H9 (cell line): ENCODE measurements at regions not wholly inside any gene's neighbourhood (a gene's known extent, or its start where the extent isn't known, plus 50 kb on each side); places are given as distances from the start of the nearest gene placed in this dataset.

Source experiments
- DNase-seq: peaks from one replicate; pipeline ENCODE4 v3.0.0-alpha.2; 2017
- H2AFZ ChIP-seq: one replicate; pipeline ENCODE4 v1.6.1; 2013; ENCODE audit warnings: mild to moderate bottlenecking, low read length, control low read depth, moderate library complexity
- H2AK5ac ChIP-seq: 2 replicates; pipeline ENCODE4 v1.6.1; 2013; ENCODE audit warnings: low read length, control low read depth, mixed read lengths; ENCODE audit not compliant: insufficient read length
- H2BK120ac ChIP-seq: one replicate; pipeline ENCODE4 v1.6.1; 2013; ENCODE audit warnings: low read depth, mild to moderate bottlenecking, low read length, control low read depth, inconsistent platforms; ENCODE audit not compliant: poor library complexity, severe bottlenecking
- H2BK12ac ChIP-seq: 2 replicates; pipeline ENCODE4 v1.6.1; 2013; ENCODE audit warnings: low read length, control low read depth, mixed read lengths, low read depth; ENCODE audit not compliant: insufficient read length
- H2BK15ac ChIP-seq: 2 replicates; pipeline ENCODE4 v1.6.1; 2013; ENCODE audit warnings: low read depth, low read length, control low read depth
- H2BK20ac ChIP-seq: one replicate; pipeline ENCODE4 v1.6.1; 2013; ENCODE audit warnings: low read depth, mild to moderate bottlenecking, low read length, control low read depth, inconsistent platforms; ENCODE audit not compliant: poor library complexity, severe bottlenecking
- H2BK5ac ChIP-seq: 2 replicates; pipeline ENCODE4 v1.6.1; 2013; ENCODE audit warnings: low read length, control low read depth, mixed read lengths; ENCODE audit not compliant: insufficient read length
- H3K14ac ChIP-seq: 2 replicates; pipeline ENCODE4 v1.6.1; 2013; ENCODE audit warnings: low read length, control low read depth; ENCODE audit not compliant: insufficient read depth
- H3K18ac ChIP-seq: 2 replicates; pipeline ENCODE4 v1.6.1; 2013; ENCODE audit warnings: low read depth, mild to moderate bottlenecking, mixed read lengths, low read length, control low read depth; ENCODE audit not compliant: insufficient read length
- H3K23ac ChIP-seq: 2 replicates; pipeline ENCODE4 v1.6.1; 2013; ENCODE audit warnings: low read length, control low read depth, mixed read lengths, low read depth; ENCODE audit not compliant: insufficient read length
- H3K23me2 ChIP-seq: 2 replicates; pipeline ENCODE4 v1.6.1; 2013; ENCODE audit warnings: low read depth, mild to moderate bottlenecking, mixed read lengths, low read length, control low read depth; ENCODE audit not compliant: insufficient read length, poor library complexity, severe bottlenecking
- H3K27ac ChIP-seq: 2 replicates; pipeline ENCODE4 v1.5.1; 2013; ENCODE audit warnings: low read length, control low read depth, mixed read lengths, low read depth; ENCODE audit not compliant: insufficient read length
- H3K27me3 ChIP-seq: 2 replicates; pipeline ENCODE4 v1.6.1; 2013; ENCODE audit warnings: low read length, control low read depth, inconsistent platforms; ENCODE audit not compliant: insufficient read depth
- H3K4ac ChIP-seq: 2 replicates; pipeline ENCODE4 v1.6.1; 2013; ENCODE audit warnings: low read depth, mild to moderate bottlenecking, control low read depth, inconsistent platforms, low read length, moderate library complexity
- H3K4me1 ChIP-seq: 2 replicates; pipeline ENCODE4 v1.6.1; 2013; ENCODE audit warnings: low read length, control low read depth, inconsistent platforms; ENCODE audit not compliant: insufficient read depth
- H3K4me2 ChIP-seq: 2 replicates; pipeline ENCODE4 v1.6.1; 2013; ENCODE audit warnings: low read length, control low read depth, mixed read lengths; ENCODE audit not compliant: insufficient read length, insufficient read depth
- H3K56ac ChIP-seq: 2 replicates; pipeline ENCODE4 v1.6.1; 2013; ENCODE audit warnings: low read depth, mild to moderate bottlenecking, mixed read lengths, low read length, control low read depth; ENCODE audit not compliant: insufficient read length
- H3K79me1 ChIP-seq: 2 replicates; pipeline ENCODE4 v1.6.1; 2013; ENCODE audit warnings: low read depth, mild to moderate bottlenecking, moderate library complexity, low read length, control low read depth, inconsistent platforms; ENCODE audit not compliant: insufficient read depth, poor library complexity, severe bottlenecking
- H3K79me2 ChIP-seq: 2 replicates; pipeline ENCODE4 v1.6.1; 2013; ENCODE audit warnings: low read length, control low read depth, inconsistent platforms; ENCODE audit not compliant: insufficient read depth
- H3K9ac ChIP-seq: 2 replicates; pipeline ENCODE4 v1.6.1; 2013; ENCODE audit warnings: low read length, control low read depth, mixed read lengths; ENCODE audit not compliant: insufficient read length; ENCODE audit errors: extremely low read depth
- H3K9me3 ChIP-seq: one replicate; pipeline ENCODE4 v1.6.1; 2013; ENCODE audit warnings: low read depth, low read length, inconsistent platforms; ENCODE audit not compliant: control insufficient read depth
- H3T11ph ChIP-seq: one replicate; pipeline ENCODE4 v1.6.1; 2013; ENCODE audit warnings: mild to moderate bottlenecking, low read length, control low read depth, inconsistent platforms
- H4K20me1 ChIP-seq: one replicate; pipeline ENCODE4 v1.6.1; 2013; ENCODE audit not compliant: control insufficient read depth, insufficient read length, insufficient read depth
- H4K5ac ChIP-seq: 2 replicates; pipeline ENCODE4 v1.6.1; 2013; ENCODE audit warnings: low read depth, mild to moderate bottlenecking, mixed read lengths, low read length, control low read depth; ENCODE audit not compliant: insufficient read length
- H4K8ac ChIP-seq: replicated peaks from 2 replicates; pipeline ENCODE4 v1.6.1; 2013; ENCODE audit warnings: low read length, control low read depth, mixed read lengths, low read depth; ENCODE audit not compliant: insufficient read length
- H4K91ac ChIP-seq: 2 replicates; pipeline ENCODE4 v1.6.1; 2013; ENCODE audit warnings: low read depth, mild to moderate bottlenecking, moderate library complexity, mixed read lengths, low read length, control low read depth; ENCODE audit not compliant: insufficient read length
- H3K27ac Mint-ChIP-seq, 3 experiments: 2 replicates in 2 of 3; 3 replicates in 1 of 3; pipeline ENCODE4 v1.8.0; 2020 to 2021; ENCODE audit warnings: mixed read lengths in 3 of 3, mild to moderate bottlenecking in 1 of 3, moderate library complexity in 1 of 3
- H3K27me3 Mint-ChIP-seq: 2 replicates; pipeline ENCODE4 v1.8.0; 2021; ENCODE audit warnings: low read depth, mild to moderate bottlenecking, moderate library complexity, mixed read lengths
- H3K36me3 Mint-ChIP-seq, 3 experiments: 2 replicates in 2 of 3; 3 replicates in 1 of 3; pipeline ENCODE4 v1.8.0; 2020 to 2021; ENCODE audit warnings: low read depth in 3 of 3, mixed read lengths in 3 of 3; ENCODE audit not compliant: insufficient read depth in 1 of 3
- H3K4me1 Mint-ChIP-seq, 2 experiments: 2 replicates each; pipeline ENCODE4 v1.8.0; 2020; ENCODE audit warnings: mixed read lengths in 2 of 2
- H3K4me3 Mint-ChIP-seq, 2 experiments: 2 replicates in 1 of 2; 3 replicates in 1 of 2; pipeline ENCODE4 v1.8.0; 2020 to 2021; ENCODE audit warnings: mild to moderate bottlenecking in 2 of 2, mixed read lengths in 2 of 2, moderate library complexity in 1 of 2
- H3K9me3 Mint-ChIP-seq, 2 experiments: 2 replicates in 1 of 2; 3 replicates in 1 of 2; pipeline ENCODE4 v1.8.0; 2020; ENCODE audit warnings: mild to moderate bottlenecking in 2 of 2, mixed read lengths in 2 of 2, moderate library complexity in 1 of 2
- WGBS: extraction: QIAGEN DNeasy Blood & Tissue Kit; methylation state at CpG from one replicate; pipeline ENCODE4 v1.1.7; 2013; ENCODE audit warnings: missing lambda C conversion rate, low lambda C conversion rate, mixed read lengths; ENCODE audit not compliant: insufficient read length; ENCODE audit errors: extremely low coverage; 5-methylcytosine and 5-hydroxymethylcytosine counted together
- TF ChIP-seq, protein P1 (sequence below): fragments of 200-600 bp; sonication (generic); conservative IDR thresholded peaks from 3 replicates; pipeline ENCODE4 v1.8.0; 2021; ENCODE audit warnings: antibody characterized with exemption, mild to moderate bottlenecking

DNA sequence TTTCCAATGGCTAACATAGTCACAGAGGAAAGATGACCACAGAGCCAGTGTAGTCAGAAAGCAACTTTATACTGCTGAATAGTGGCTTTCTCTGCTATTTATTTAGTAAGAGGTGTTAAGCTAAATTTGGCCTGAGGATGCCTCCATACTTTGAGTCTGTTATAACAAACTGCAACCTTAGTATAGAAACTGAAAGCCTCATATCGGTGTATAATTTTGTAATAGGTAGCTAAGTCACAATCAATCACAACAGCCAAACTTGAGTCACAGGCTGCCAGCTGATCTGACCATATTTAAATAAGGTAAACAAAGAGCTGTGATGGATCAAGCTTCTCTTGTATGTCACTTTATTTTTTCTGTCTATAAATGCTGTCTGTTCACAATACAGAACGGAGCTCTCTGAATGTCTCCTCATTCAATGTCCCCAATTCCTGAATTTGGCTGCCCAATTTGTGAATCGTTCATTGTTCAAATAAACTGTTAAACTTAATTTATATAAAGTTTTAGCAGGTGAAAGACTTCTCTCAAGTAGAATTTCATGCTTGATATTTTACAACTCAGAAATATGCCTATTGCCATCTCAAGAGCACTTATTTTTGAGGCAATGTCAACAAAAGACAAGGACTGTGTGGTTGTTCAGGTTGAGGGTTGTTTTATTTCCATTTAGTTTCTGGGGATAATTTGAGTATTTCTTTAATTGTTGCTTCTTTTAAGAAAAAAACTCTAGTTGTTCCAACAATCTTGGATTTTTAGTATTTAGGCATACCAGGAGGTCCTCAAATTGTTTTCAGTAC is 339.7 kb upstream of the B3GALT2 start:
- no peaks in the 10 kb centered on the region for H3K4me1 ChIP-seq
- Mint-ChIP-seq H3K27me3 (no peaks in the 10 kb centered on the region), H3K4me1 (no peaks in the 10 kb centered on the region), H3K27ac (no peak overlapping the region), H3K9me3 (peaks cover 0 to 2% of the 10 kb centered on the region in 2 experiments; a peak in 1 of 5 replicates), H3K36me3 (no peaks in the 10 kb centered on the region), H3K4me3 (no peak overlapping the region)
- H3T11ph ChIP-seq: no peak overlapping the region
- H3K9ac ChIP-seq: no peak overlapping the region
- no peak overlapping the region for H3K4ac ChIP-seq
- no peak overlapping the region for H3K27ac ChIP-seq
- no peak overlapping the region for H3K14ac ChIP-seq
- H3K27me3 ChIP-seq: no peaks in the 10 kb centered on the region
- H2BK20ac ChIP-seq: no peak overlapping the region
- no CpG with 5 or more reads among the region's 3 CpGs for WGBS
- H3K56ac ChIP-seq: no peak overlapping the region
- H3K23ac ChIP-seq: no peak overlapping the region
- no peak overlapping the region for H4K91ac ChIP-seq
- no peak overlapping the region for H3K4me2 ChIP-seq
- no peak overlapping the region for H4K8ac ChIP-seq
- no peaks in the 10 kb centered on the region for H3K23me2 ChIP-seq
- H3K18ac ChIP-seq: no peak overlapping the region
- no peak overlapping the region for H2BK120ac ChIP-seq
- H4K20me1 ChIP-seq: no peaks in the 10 kb centered on the region
- H2BK5ac ChIP-seq: no peak overlapping the region
- H4K5ac ChIP-seq: no peak overlapping the region
- no peak overlapping the region for H2BK15ac ChIP-seq
- DNase-seq: no peak
- no peaks in the 10 kb centered on the region for H3K9me3 ChIP-seq
- no peak overlapping the region for H2AK5ac ChIP-seq
- no peak overlapping the region for H2BK12ac ChIP-seq
- TF ChIP-seq, protein P1, sequence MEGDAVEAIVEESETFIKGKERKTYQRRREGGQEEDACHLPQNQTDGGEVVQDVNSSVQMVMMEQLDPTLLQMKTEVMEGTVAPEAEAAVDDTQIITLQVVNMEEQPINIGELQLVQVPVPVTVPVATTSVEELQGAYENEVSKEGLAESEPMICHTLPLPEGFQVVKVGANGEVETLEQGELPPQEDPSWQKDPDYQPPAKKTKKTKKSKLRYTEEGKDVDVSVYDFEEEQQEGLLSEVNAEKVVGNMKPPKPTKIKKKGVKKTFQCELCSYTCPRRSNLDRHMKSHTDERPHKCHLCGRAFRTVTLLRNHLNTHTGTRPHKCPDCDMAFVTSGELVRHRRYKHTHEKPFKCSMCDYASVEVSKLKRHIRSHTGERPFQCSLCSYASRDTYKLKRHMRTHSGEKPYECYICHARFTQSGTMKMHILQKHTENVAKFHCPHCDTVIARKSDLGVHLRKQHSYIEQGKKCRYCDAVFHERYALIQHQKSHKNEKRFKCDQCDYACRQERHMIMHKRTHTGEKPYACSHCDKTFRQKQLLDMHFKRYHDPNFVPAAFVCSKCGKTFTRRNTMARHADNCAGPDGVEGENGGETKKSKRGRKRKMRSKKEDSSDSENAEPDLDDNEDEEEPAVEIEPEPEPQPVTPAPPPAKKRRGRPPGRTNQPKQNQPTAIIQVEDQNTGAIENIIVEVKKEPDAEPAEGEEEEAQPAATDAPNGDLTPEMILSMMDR: no peak
- no peak overlapping the region for H2AFZ ChIP-seq
- H3K79me1 ChIP-seq: no peaks in the 10 kb centered on the region
- no peaks in the 10 kb centered on the region for H3K79me2 ChIP-seq
